ENCODE measurements at regions not wholly inside any gene's neighbourhood (a gene's known extent, or its start where the extent isn't known, plus 50 kb on each side); places are given as distances from the start of the nearest gene placed in this dataset.

- TF ChIP-seq, protein P1, sequence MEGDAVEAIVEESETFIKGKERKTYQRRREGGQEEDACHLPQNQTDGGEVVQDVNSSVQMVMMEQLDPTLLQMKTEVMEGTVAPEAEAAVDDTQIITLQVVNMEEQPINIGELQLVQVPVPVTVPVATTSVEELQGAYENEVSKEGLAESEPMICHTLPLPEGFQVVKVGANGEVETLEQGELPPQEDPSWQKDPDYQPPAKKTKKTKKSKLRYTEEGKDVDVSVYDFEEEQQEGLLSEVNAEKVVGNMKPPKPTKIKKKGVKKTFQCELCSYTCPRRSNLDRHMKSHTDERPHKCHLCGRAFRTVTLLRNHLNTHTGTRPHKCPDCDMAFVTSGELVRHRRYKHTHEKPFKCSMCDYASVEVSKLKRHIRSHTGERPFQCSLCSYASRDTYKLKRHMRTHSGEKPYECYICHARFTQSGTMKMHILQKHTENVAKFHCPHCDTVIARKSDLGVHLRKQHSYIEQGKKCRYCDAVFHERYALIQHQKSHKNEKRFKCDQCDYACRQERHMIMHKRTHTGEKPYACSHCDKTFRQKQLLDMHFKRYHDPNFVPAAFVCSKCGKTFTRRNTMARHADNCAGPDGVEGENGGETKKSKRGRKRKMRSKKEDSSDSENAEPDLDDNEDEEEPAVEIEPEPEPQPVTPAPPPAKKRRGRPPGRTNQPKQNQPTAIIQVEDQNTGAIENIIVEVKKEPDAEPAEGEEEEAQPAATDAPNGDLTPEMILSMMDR (IDR thresholded peaks at IDR 0.05), result no peak
- no peak for TF ChIP-seq POLR2A (IDR thresholded peaks at IDR 0.05)
- no peak for TF ChIP-seq POLR2AphosphoS5 (IDR thresholded peaks at IDR 0.05)
These were observed 49.9 kb upstream of the AMN1 start for GRCh38 chr12:31778687-31779086.

Data from transverse colon (tissue), 4 donors.